HEK293 (cell line): ENCODE measurements at regions not wholly inside any gene's neighbourhood (a gene's known extent, or its start where the extent isn't known, plus 50 kb on each side); places are given as distances from the start of the nearest gene placed in this dataset.

Experiments
- CTCF ChIA-PET: fragments of 350-600 bp; formaldehyde crosslinking; extraction: SDS; loops from one replicate; lab custom pipeline; 2021; ENCODE audit warnings: antibody characterized with exemption; lab: Yijun Ruan, JAX
- POLR2A ChIA-PET: fragments of 300-600 bp; formaldehyde crosslinking; extraction: SDS; loops from one replicate; lab custom pipeline; 2020; ENCODE audit warnings: antibody characterized with exemption, inconsistent platforms; lab: Yijun Ruan, JAX
- H3K27ac ChIP-seq: fragments of 200-500 bp; sonication (Bioruptor generic); 2 replicates; pipeline ENCODE4 v1.5.1; 2014; ENCODE audit warnings: low read depth, low read length, control low read depth, inconsistent platforms; ENCODE audit errors: extremely low read depth
- H3K36me3 ChIP-seq, 2 experiments: fragments of 200-500 bp in 1 of 2; sonication (Bioruptor generic) in 1 of 2; 1 replicate in 1 of 2; 2 replicates in 1 of 2; pipeline ENCODE4 v1.5.1; 2014 to 2017; ENCODE audit warnings: inconsistent platforms in 2 of 2, low read length in 2 of 2; ENCODE audit not compliant: control insufficient read depth in 2 of 2, insufficient read depth in 1 of 2
- H3K4me1 ChIP-seq: fragments of 200-500 bp; sonication (Bioruptor generic); 2 replicates; pipeline ENCODE4 v1.5.1; 2014; ENCODE audit warnings: mild to moderate bottlenecking, low read length, inconsistent platforms; ENCODE audit not compliant: control insufficient read depth, insufficient read depth
- H3K4me3 ChIP-seq: 2 replicates; pipeline ENCODE4 v1.5.1; 2011; ENCODE audit warnings: low read depth, mild to moderate bottlenecking, control low read depth, low read length, moderate library complexity
- H3K9me3 ChIP-seq: fragments of 200-500 bp; sonication (Bioruptor generic); 2 replicates; pipeline ENCODE4 v1.5.1; 2014; ENCODE audit warnings: low read depth, low read length, inconsistent platforms; ENCODE audit not compliant: control insufficient read depth, insufficient read depth
- BCL11B ChIP-seq: fragments of 450-650 bp; formaldehyde crosslinking; IDR thresholded peaks from 2 replicates; pipeline ENCODE4 v1.5.1; 2016; ENCODE audit warnings: low read depth, missing biosample characterization, missing genetic modification characterization
- HOXA7 ChIP-seq: sonication (generic); formaldehyde crosslinking; IDR thresholded peaks from 2 replicates; pipeline ENCODE4 v1.8.1; 2022; ENCODE audit warnings: missing genetic modification reagents, borderline replicate concordance
- MZF1 ChIP-seq: fragments of 450-650 bp; formaldehyde crosslinking; IDR thresholded peaks from 2 replicates; pipeline ENCODE4 v1.5.1; 2017; ENCODE audit warnings: missing biosample characterization, missing genetic modification characterization, borderline replicate concordance
- SCRT2 ChIP-seq: fragments of 450-650 bp; formaldehyde crosslinking; IDR thresholded peaks from 2 replicates; pipeline ENCODE4 v1.5.1; 2016; ENCODE audit warnings: missing biosample characterization, missing genetic modification characterization
- YY2 ChIP-seq: fragments of 450-650 bp; formaldehyde crosslinking; IDR thresholded peaks from 2 replicates; pipeline ENCODE4 v1.5.1; 2016; ENCODE audit warnings: missing biosample characterization, missing genetic modification characterization
- ZEB2 ChIP-seq: fragments of 450-650 bp; formaldehyde crosslinking; IDR thresholded peaks from 2 replicates; pipeline ENCODE4 v1.5.1; 2016; ENCODE audit warnings: missing biosample characterization, missing genetic modification characterization
- ZFP3 ChIP-seq: fragments of 450-650 bp; formaldehyde crosslinking; IDR thresholded peaks from 2 replicates; pipeline ENCODE4 v1.5.1; 2016; ENCODE audit warnings: low read depth, missing biosample characterization, missing genetic modification characterization
- ZNF10 ChIP-seq: fragments of 450-650 bp; formaldehyde crosslinking; IDR thresholded peaks from 2 replicates; pipeline ENCODE4 v1.5.1; 2017; ENCODE audit warnings: missing biosample characterization, missing genetic modification characterization
- ZNF114 ChIP-seq: fragments of 450-650 bp; formaldehyde crosslinking; IDR thresholded peaks from 2 replicates; pipeline ENCODE4 v1.5.0; 2017; ENCODE audit warnings: missing biosample characterization, missing genetic modification characterization
- ZNF146 ChIP-seq: fragments of 450-650 bp; formaldehyde crosslinking; IDR thresholded peaks from 2 replicates; pipeline ENCODE4 v1.5.1; 2016; ENCODE audit warnings: missing biosample characterization, missing genetic modification characterization
- ZNF157 ChIP-seq: fragments of 450-650 bp; formaldehyde crosslinking; IDR thresholded peaks from 2 replicates; pipeline ENCODE4 v1.5.1; 2016; ENCODE audit warnings: missing biosample characterization, missing genetic modification characterization
- ZNF214 ChIP-seq: fragments of 450-650 bp; formaldehyde crosslinking; IDR thresholded peaks from 2 replicates; pipeline ENCODE4 v1.5.1; 2017; ENCODE audit warnings: missing biosample characterization, mild to moderate bottlenecking, missing genetic modification characterization, borderline replicate concordance
- ZNF24 ChIP-seq: fragments of 450-650 bp; formaldehyde crosslinking; IDR thresholded peaks from 2 replicates; pipeline ENCODE4 v1.5.1; 2016; ENCODE audit warnings: missing biosample characterization, missing genetic modification characterization
- ZNF248 ChIP-seq: fragments of 450-650 bp; formaldehyde crosslinking; IDR thresholded peaks from 2 replicates; pipeline ENCODE4 v1.5.1; 2017; ENCODE audit warnings: missing biosample characterization, missing genetic modification characterization
- ZNF266 ChIP-seq: fragments of 450-650 bp; formaldehyde crosslinking; IDR thresholded peaks from 2 replicates; pipeline ENCODE4 v1.5.1; 2016; ENCODE audit warnings: missing biosample characterization, missing genetic modification characterization, low read depth
- ZNF311 ChIP-seq: fragments of 450-650 bp; formaldehyde crosslinking; IDR thresholded peaks from 2 replicates; pipeline ENCODE4 v1.5.1; 2017; ENCODE audit warnings: missing biosample characterization, missing genetic modification characterization, borderline replicate concordance
- ZNF416 ChIP-seq: fragments of 450-650 bp; formaldehyde crosslinking; IDR thresholded peaks from 2 replicates; pipeline ENCODE4 v1.5.1; 2016; ENCODE audit warnings: missing biosample characterization, missing genetic modification characterization
- ZNF473 ChIP-seq: fragments of 450-650 bp; formaldehyde crosslinking; IDR thresholded peaks from 2 replicates; pipeline ENCODE4 v1.5.1; 2017; ENCODE audit warnings: missing biosample characterization, missing genetic modification characterization
- ZNF501 ChIP-seq: fragments of 450-650 bp; formaldehyde crosslinking; IDR thresholded peaks from 2 replicates; pipeline ENCODE4 v1.5.1; 2016; ENCODE audit warnings: missing biosample characterization, missing genetic modification characterization
- ZNF544 ChIP-seq: fragments of 450-650 bp; formaldehyde crosslinking; IDR thresholded peaks from 2 replicates; pipeline ENCODE4 v1.5.0; 2017; ENCODE audit warnings: missing biosample characterization, missing genetic modification characterization
- ZNF555 ChIP-seq: fragments of 450-650 bp; formaldehyde crosslinking; conservative IDR thresholded peaks from 2 replicates; pipeline ENCODE4 v1.5.1; 2017; ENCODE audit warnings: missing biosample characterization, mild to moderate bottlenecking, missing genetic modification characterization, inconsistent platforms
- ZNF561 ChIP-seq: fragments of 450-650 bp; IDR thresholded peaks from 2 replicates; pipeline ENCODE4 v1.5.1; 2018; ENCODE audit warnings: missing biosample characterization, missing genetic modification characterization, borderline replicate concordance
- ZNF670 ChIP-seq: fragments of 450-650 bp; formaldehyde crosslinking; IDR thresholded peaks from 2 replicates; pipeline ENCODE4 v1.5.1; 2016; ENCODE audit warnings: missing biosample characterization, missing genetic modification characterization, low read depth
- ZNF692 ChIP-seq: fragments of 450-650 bp; formaldehyde crosslinking; IDR thresholded peaks from 2 replicates; pipeline ENCODE4 v1.5.1; 2016; ENCODE audit warnings: missing biosample characterization, missing genetic modification characterization
- ZNF76 ChIP-seq: fragments of 450-650 bp; formaldehyde crosslinking; IDR thresholded peaks from 2 replicates; pipeline ENCODE4; 2016; ENCODE audit warnings: low read depth, missing biosample characterization, missing genetic modification characterization, borderline replicate concordance
- ZNF768 ChIP-seq: fragments of 450-650 bp; formaldehyde crosslinking; IDR thresholded peaks from 2 replicates; pipeline ENCODE4 v1.5.1; 2018; ENCODE audit warnings: missing biosample characterization, mild to moderate bottlenecking, missing genetic modification characterization

GRCh38 chr5:93010616-93011015, 570.4 kb downstream of the NR2F1-AS1 start (continued):
- no peak for TF ChIP-seq ZNF214 (tag by site-specific recombination)
- TF ChIP-seq, all 188 proteins: peak for 0

DNA sequence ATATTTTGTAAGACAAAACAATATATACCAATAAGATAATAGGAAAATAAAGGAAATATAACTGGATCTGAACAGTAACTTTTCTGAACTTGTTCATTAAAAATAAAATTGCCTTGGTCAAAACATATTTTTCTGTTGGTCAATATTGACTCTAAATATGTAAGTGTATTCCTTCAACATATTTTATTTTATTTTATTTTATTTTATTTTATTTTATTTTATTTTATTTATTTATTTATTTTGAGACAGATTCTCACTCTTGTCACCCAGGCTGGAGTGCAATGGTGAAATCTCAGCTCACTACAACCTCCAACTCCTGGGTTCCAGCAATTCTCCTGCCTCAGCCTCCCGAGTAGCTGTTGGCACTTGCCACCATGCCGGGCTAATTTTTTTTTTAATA, 571.0 kb downstream of the NR2F1-AS1 start:
- no peak overlapping the region for H3K27ac ChIP-seq
- ChIA-PET POLR2A (no interaction called here), CTCF (no interaction called here)
- no peaks in the 10 kb centered on the region for H3K9me3 ChIP-seq
- no peaks in the 10 kb centered on the region for H3K4me1 ChIP-seq
- H3K4me3 ChIP-seq, result no peak overlapping the region
- no peaks in the 10 kb centered on the region for H3K36me3 ChIP-seq
- TF ChIP-seq ZFP3 (tag by site-specific recombination), result no peak
- TF ChIP-seq ZNF76 (tag by site-specific recombination), result no peak
- TF ChIP-seq ZNF114 (tag by site-specific recombination), result no peak
- TF ChIP-seq ZNF157 (tag by site-specific recombination), result no peak
- TF ChIP-seq ZNF544 (tag by site-specific recombination), result no peak
- no peak for TF ChIP-seq ZNF266 (tag by site-specific recombination)
- TF ChIP-seq SCRT2 (tag by site-specific recombination), result no peak
- no peak for TF ChIP-seq ZNF692 (tag by site-specific recombination)
- no peak for TF ChIP-seq ZNF561 (tag by site-specific recombination)
- TF ChIP-seq ZNF248, result no peak
- TF ChIP-seq ZNF416, result no peak
- TF ChIP-seq ZNF311 (tag by site-specific recombination), result no peak

- Histone ChIP-seq H3K4me1 (no peaks in the 10 kb centered on the region), H3K27ac (no peak overlapping the region), H3K36me3 (no peaks in the 10 kb centered on the region), H3K4me3 (no peak overlapping the region), H3K9me3 (no peaks in the 10 kb centered on the region)
- ChIA-PET CTCF (no interaction called here), POLR2A (no interaction called here)
- no peak for TF ChIP-seq HOXA7 (CRISPR knock-in tag)
- no peak for TF ChIP-seq ZNF10 (tag by site-specific recombination)
- no peak for TF ChIP-seq ZNF768 (tag by site-specific recombination)
- TF ChIP-seq BCL11B (tag by site-specific recombination), result no peak
- TF ChIP-seq ZNF501 (tag by site-specific recombination), result no peak
- TF ChIP-seq MZF1 (tag by site-specific recombination), result no peak
- no peak for TF ChIP-seq ZEB2 (tag by site-specific recombination)
- no peak for TF ChIP-seq YY2 (tag by site-specific recombination)
- TF ChIP-seq ZNF146 (tag by site-specific recombination), result no peak
- TF ChIP-seq ZNF24 (tag by site-specific recombination), result no peak
- no peak for TF ChIP-seq SCRT2 (tag by site-specific recombination)
- no peak for TF ChIP-seq ZNF555 (tag by site-specific recombination)
- TF ChIP-seq ZNF670, result no peak
- TF ChIP-seq ZNF473 (tag by site-specific recombination), result no peak
Measured at GRCh38 chr5:93008502-93009207, 572.4 kb downstream of the NR2F1-AS1 start.
